ENCODE measurements at regions not wholly inside any gene's neighbourhood (a gene's known extent, or its start where the extent isn't known, plus 50 kb on each side); places are given as distances from the start of the nearest gene placed in this dataset.

DNA sequence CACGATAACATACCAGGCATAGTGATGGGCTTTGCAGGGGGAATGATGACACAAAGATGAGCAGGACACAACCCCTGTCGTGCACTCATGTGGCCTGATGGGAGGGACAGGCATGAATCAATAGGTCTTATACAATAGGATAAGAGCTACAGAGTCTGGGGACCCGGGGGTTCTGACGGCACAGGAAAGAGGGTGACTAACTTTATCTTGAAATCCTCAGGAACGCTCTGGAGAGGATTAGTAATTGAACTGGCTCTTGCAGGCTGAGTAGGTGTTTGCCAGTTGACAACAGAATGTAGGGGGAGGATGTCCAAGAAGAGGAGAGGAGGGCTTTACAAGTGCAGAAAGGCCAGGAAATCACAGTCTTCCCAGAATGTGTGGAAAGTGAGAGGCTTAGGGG is 219.9 kb upstream of the ECI2 start:
- Histone ChIP-seq H3K4me3 (ENCODE audit: low read depth, low read length) (no peak overlapping the region), H3K36me3 (no peaks in the 10 kb centered on the region), H3K27me3 (ENCODE audit: insufficient read depth, low read depth, severe bottlenecking) (peaks cover 86% of the 10 kb centered on the region), H3K9me3 (ENCODE audit: severe bottlenecking) (peaks cover 2% of the 10 kb centered on the region), H3K27ac (no peak overlapping the region)
- DNase-seq: no peak
- TF ChIP-seq, protein P1, sequence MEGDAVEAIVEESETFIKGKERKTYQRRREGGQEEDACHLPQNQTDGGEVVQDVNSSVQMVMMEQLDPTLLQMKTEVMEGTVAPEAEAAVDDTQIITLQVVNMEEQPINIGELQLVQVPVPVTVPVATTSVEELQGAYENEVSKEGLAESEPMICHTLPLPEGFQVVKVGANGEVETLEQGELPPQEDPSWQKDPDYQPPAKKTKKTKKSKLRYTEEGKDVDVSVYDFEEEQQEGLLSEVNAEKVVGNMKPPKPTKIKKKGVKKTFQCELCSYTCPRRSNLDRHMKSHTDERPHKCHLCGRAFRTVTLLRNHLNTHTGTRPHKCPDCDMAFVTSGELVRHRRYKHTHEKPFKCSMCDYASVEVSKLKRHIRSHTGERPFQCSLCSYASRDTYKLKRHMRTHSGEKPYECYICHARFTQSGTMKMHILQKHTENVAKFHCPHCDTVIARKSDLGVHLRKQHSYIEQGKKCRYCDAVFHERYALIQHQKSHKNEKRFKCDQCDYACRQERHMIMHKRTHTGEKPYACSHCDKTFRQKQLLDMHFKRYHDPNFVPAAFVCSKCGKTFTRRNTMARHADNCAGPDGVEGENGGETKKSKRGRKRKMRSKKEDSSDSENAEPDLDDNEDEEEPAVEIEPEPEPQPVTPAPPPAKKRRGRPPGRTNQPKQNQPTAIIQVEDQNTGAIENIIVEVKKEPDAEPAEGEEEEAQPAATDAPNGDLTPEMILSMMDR (IDR thresholded peaks at IDR 0.05; ENCODE audit: low read depth, low read length): no peak

DNA sequence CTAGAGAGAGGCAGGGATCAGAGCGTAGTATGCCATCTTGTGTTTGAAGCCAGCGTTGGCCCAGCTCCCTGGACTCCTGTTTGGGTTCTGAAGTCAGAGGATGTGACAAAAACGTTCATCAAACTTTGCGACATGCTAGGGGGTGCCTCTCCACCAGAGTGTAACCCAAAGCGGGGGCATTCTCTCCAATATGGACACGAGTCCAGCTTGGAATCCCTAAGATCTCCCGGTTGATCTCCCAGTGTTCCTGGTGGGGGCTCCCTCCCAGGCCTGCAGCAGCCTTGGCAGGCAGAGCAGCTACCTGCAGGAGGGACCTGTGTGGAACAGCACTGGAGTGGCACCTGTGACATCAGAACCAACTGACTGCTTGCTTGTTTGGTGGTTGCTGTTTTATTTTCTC is 218.8 kb upstream of the ECI2 start:
- DNase-seq: no peak
- peaks cover 86% of the 10 kb centered on the region for H3K27me3 ChIP-seq (ENCODE audit: insufficient read depth, low read depth, severe bottlenecking)

DNA sequence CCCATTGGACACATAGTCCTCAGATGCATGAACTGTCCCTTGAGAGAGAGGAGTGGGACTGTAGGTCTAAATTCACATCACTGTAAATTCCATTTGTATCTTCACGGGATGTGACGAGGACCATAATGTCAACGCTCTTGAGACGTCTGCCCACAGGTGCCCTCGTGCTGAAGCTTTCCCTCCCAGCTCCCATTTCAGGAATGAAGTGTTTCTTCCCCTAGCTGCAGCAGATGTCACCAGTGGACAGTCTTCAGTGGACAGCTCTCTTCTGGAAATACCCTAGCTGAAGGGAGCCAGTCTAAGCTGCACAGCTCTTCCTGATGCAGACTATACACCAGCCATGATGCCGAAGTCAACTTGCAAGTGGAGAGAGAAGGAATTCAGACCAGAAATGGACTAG is 217.4 kb upstream of the ECI2 start:
- DNase-seq: no peak
- Histone ChIP-seq H3K27me3 (ENCODE audit: insufficient read depth, low read depth, severe bottlenecking) (peaks cover 90% of the 10 kb centered on the region), H3K4me3 (ENCODE audit: low read depth, low read length) (no peak overlapping the region), H3K27ac (no peak overlapping the region), H3K9me3 (ENCODE audit: severe bottlenecking) (peaks cover 2% of the 10 kb centered on the region), H3K36me3 (no peaks in the 10 kb centered on the region)
- TF ChIP-seq, protein P1 (IDR thresholded peaks at IDR 0.05; ENCODE audit: low read depth, low read length): no peak

More for the DNA sequence above, 218.8 kb upstream of the ECI2 start:
- Histone ChIP-seq H3K36me3 (no peaks in the 10 kb centered on the region), H3K4me3 (ENCODE audit: low read depth, low read length) (no peak overlapping the region), H3K27ac (no peak overlapping the region), H3K9me3 (ENCODE audit: severe bottlenecking) (peaks cover 2% of the 10 kb centered on the region)
- TF ChIP-seq, protein P1 (IDR thresholded peaks at IDR 0.05; ENCODE audit: low read depth, low read length): no peak

DNA sequence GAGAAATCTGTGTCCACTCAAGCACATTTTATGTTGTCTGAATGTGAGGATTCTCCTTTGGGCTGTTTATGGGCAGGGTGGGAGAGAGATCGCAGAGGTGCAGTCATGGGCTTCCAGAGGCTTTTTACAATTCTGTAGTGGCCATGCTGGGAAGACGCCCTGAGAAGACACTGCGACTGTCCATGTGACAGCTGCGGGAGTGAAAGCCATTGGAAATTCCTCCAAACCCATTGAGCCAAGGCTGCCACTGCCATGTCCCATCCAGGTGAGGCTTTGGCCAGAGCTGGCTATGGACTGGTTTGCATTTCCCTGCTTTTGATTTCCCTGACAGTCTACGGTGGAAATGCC is 216.9 kb upstream of the ECI2 start:
- Histone ChIP-seq H3K36me3 (no peaks in the 10 kb centered on the region), H3K9me3 (ENCODE audit: severe bottlenecking) (no peaks in the 10 kb centered on the region), H3K27ac (no peak overlapping the region), H3K4me3 (ENCODE audit: low read depth, low read length) (no peak overlapping the region), H3K27me3 (ENCODE audit: insufficient read depth, low read depth, severe bottlenecking) (peaks cover 90% of the 10 kb centered on the region)
- no peak for DNase-seq
- TF ChIP-seq, protein P1 (IDR thresholded peaks at IDR 0.05; ENCODE audit: low read depth, low read length): no peak

DNA sequence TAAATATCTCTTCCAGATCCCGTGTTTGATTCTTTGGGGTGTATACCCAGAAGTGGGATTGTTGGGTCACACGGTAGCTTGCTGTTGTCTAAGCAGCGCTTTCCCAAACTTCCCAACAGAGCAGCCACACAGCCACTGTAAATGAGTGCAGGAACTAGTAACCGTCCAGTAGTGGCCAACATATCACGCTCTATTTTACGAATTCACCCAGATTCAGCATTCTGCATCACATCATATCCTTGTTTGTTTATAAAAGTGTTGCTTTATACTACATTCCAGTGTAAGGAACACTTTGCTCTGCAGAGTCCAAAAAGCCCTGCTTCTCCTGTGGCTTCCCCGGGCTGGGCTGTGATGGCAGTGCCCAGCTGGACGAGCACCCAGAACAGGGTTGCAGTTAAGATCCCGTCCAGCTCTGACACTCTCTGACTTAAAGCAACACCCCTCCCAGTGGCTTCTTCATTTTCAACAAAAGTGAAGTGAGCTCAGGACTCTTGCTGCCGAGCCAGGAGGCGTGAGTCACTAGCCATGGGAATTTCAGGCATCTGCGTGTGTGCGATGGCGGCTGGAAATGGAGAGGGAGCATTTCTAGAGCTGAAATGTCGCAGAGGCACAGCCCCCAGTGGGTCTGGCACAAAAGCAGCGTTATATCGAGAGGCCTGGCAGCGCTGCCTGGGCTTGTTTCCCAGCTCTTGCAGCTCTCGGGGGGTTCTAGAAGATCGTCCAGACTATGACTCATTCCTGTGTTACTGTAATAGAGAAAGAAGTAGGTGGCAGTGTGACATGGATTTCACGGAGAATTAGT is 216.3 kb upstream of the ECI2 start:
- no peaks in the 10 kb centered on the region for H3K9me3 ChIP-seq (ENCODE audit: severe bottlenecking)
- H3K27me3 ChIP-seq (ENCODE audit: insufficient read depth, low read depth, severe bottlenecking): peaks cover 90% of the 10 kb centered on the region
- no peaks in the 10 kb centered on the region for H3K36me3 ChIP-seq
- TF ChIP-seq, protein P1 (IDR thresholded peaks at IDR 0.05; ENCODE audit: low read depth, low read length): no peak
- no peak for DNase-seq
- no peak overlapping the region for H3K4me3 ChIP-seq (ENCODE audit: low read depth, low read length)
- H3K27ac ChIP-seq: no peak overlapping the region

Measured in WERI-Rb-1 (cell line).